GM18520 (cell line): ENCODE measurements at regions not wholly inside any gene's neighbourhood (a gene's known extent, or its start where the extent isn't known, plus 50 kb on each side); places are given as distances from the start of the nearest gene placed in this dataset.

Experiments
- ATAC-seq: cut with Tn5 transposase; IDR thresholded peaks from one replicate; pipeline ENCODE4 v1.9.1; 2021; ENCODE audit not compliant: unreplicated experiment

- no peak for ATAC-seq
Measured at GRCh38 chr7:9945857-9946256, 1027.8 kb upstream of the PHF14 start.

- no peak for ATAC-seq
Measured at GRCh38 chr7:9955138-9955537, 1018.5 kb upstream of the PHF14 start.

GRCh38 chr7:9958486-9958885 lies 1015.2 kb upstream of the PHF14 start:
- no peak for ATAC-seq

DNA sequence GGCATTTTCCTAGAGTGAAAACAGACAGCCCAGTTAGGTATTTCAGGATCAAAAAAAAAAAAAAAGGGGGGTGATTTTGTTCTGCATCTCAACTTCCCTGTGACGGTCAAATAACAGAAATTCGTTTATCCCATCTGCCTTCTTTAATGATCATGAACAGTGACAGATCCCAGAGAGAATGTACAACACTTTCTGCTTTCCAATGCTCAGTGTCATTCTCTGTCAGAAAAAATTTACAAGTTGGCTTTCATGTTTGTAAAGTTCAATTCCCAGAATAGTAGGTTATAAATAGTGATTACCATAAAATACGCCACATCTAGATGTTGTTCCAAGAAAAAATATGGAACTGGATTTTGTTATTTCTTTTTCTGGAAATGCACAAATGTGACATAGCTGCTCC lies 1013.2 kb upstream of the PHF14 start:
- no peak for ATAC-seq

DNA sequence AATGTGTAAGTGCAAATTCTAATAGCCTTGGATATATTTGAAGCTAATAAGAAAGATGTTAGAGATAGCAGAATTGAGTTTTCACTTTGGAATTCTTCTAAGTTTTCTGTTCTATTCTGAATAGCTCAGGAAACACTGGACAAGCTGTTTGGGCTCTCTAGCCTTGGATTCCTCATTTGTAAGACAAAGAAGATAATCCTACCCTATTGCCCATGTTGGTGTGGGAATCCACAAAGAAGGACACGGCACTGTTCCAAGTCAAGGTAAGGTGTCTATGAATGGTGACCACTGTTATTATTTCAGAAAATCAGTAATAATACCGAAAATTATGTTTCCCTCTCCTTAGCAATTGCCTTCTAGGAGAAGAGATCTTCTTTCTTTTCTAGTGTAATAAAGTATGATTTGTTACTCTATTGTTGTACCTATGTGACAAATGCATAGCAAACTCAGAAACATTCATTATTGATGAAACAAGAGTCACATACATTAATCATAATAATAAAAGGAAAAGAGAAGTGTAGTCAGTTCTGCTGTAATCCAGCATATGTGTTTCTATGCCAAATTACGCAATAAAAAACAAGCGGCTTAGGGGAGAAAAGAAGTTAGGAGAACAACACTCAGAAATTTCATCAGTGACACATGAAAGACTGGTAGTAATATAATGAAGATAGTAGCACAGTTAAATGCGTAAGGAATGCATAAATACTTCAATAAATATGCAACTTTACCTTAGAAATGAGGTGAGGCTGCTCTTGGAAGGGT lies 1012.3 kb upstream of the PHF14 start:
- ATAC-seq = no peak

DNA sequence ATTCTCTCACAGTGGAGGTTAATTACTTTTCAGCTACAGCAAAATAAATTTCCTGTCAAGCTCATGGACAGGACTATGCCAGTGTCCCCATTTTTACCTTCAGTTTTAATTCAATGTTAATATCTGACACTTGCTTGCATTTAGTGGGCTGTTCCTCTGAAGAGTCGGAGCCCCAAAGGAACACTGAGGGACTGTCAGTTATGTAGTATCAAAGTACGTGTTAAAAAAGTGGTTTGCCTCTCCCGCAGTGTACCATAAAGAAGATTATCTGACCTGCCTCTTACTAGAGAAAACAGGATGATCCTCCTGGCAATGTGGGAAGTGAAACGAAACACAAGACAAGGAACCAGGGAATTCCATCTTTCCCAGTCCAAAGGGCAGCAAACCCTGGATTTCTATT lies 1010.9 kb upstream of the PHF14 start:
- no peak for ATAC-seq

- ATAC-seq = no peak
Measured at GRCh38 chr7:9978106-9979064, 995.3 kb upstream of the PHF14 start.

DNA sequence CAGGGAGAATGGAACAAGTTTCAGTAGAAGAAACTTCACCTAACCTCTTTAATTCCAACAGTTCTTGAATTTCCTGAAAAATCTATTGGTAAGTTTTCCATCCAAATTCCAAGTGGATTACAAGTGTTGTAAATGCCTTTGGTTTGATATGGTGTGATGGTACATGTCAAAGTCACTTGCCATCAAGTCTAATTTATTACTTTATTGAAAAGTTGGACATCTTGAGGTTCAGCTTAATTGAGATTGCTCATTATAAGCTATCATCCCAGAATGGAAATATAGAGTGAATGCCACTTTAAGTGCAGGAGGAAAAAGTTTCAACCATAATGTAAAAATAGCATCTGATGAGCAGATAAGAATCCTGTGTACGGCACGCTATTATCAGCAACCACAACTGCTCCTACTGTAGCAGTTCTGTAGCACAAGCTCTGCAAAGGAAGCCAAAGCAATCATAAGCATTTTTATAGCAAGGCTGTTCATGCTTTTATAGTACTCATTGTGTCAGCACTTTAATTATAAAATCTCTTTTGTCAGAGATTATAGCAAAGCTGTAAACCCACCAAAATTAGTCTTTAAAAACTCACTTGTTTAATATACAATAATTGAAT lies 991.8 kb upstream of the PHF14 start:
- ATAC-seq = no peak

DNA sequence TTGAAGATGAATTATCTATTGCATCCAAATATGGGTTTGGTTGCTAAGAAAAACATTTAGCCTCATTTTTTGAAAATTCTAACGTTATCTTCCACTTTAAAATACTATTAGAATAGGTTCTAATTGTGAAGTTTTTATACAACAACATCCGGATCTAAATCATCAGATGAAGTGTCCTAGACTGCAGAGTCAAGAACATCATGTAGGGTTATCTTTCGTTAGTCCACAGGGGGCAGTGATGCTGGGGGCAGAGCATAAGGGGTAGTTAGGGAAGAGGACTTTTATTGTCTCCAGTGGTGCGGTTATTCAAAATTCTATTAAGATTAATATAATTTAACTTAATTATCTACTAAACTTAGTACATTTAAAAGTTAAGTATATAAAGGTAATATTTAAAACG lies 990.6 kb upstream of the PHF14 start:
- ATAC-seq = no peak

DNA sequence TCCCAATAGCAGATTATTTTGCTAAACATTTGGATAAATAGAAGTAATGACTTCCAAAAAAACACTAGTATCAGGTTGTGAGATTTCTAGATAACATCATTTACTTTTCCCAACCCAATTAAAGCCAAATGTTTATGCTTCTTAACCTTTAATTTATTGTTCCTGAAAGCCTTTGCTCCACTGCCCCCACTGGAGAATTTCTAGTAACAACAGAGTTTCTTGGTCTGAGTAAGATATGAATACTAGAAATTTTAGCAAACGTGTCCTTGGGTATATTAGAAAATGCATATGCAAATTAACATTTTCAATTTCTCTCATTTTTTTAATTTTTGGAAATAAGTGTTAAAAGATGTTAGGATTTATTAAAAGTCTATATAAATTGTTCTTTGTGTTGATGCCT lies 958.0 kb upstream of the PHF14 start:
- no peak for ATAC-seq

GRCh38 chr7:10022480-10022879 lies 951.2 kb upstream of the PHF14 start:
- no peak for ATAC-seq

DNA sequence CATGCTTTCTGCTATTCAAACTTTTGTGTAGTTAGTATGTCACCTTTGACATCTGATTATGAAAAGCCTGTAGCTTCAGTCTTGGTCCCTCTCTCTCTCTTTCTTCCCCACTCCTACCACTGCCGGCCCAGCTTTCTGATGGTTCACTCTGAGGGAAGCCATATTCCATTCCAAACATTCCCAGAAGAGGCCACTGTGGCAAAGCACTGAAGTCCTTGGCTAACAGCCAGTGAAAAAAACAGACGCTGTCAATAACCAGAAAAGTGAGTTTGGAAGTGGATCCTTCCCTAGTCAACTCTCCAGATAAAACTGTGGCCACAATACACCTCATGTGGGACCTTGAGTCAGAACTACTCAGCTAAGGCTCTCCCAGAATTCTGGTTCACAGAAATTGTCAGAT lies 950.7 kb upstream of the PHF14 start:
- no peak for ATAC-seq

GRCh38 chr7:10034843-10035556 lies 938.7 kb upstream of the PHF14 start:
- no peak for ATAC-seq

DNA sequence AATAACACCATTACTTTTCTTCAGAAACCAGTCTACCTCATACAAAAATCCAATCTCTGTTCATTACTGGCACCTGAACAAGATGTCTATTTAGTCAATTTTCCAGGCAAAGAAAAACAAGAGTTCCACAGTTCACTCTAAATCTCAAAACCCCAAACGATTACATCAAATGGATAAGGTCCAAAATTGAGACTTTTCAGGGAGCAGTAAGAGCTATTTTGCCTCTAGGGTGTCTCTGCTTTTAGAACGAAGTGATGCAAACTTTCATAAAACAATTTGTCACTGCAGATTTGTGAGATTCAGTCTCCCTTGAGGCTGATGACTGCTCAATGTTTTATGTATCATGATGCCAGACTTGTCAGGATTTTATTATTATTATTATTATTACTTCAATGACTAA lies 937.0 kb upstream of the PHF14 start:
- no peak for ATAC-seq

- ATAC-seq = no peak
Measured at GRCh38 chr7:10038351-10038750, 935.3 kb upstream of the PHF14 start.

DNA sequence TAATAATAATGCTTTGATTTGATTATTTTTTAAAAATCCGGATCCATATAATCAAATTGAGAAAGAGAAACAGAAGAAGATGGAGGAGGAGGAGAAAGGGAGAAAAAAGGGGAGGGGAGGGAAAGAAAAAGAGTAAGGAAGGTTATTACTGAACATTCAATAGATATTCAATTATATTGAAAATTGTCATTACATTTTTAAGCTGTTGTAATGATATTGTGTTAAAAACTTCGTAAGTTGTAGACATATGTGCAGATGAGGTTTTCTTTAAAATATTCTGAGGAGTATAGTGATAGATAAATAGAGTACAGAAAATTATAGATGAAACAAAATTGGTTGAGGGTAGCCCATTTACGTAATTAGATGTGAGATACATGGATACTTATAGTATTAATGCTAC lies 933.0 kb upstream of the PHF14 start:
- ATAC-seq = no peak

DNA sequence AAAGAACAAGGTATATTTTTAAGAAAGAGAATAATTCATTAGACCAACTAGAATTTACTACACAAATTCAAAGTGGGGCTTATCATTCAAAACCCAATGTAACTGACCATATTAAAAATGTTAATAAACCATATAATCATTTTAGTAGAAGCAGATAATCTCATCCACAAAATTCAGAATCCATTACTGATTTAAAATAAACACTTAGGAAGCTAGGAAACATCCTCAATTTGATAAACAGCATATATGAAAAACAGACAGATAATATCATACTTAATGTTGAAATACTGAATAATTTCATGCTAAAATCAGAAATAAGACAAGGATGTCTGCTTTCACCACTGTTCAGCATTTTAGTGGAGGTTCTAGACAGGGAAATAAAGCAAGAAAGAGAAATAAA lies 902.8 kb upstream of the PHF14 start:
- no peak for ATAC-seq

GRCh38 chr7:10075866-10076265 lies 897.8 kb upstream of the PHF14 start:
- no peak for ATAC-seq

DNA sequence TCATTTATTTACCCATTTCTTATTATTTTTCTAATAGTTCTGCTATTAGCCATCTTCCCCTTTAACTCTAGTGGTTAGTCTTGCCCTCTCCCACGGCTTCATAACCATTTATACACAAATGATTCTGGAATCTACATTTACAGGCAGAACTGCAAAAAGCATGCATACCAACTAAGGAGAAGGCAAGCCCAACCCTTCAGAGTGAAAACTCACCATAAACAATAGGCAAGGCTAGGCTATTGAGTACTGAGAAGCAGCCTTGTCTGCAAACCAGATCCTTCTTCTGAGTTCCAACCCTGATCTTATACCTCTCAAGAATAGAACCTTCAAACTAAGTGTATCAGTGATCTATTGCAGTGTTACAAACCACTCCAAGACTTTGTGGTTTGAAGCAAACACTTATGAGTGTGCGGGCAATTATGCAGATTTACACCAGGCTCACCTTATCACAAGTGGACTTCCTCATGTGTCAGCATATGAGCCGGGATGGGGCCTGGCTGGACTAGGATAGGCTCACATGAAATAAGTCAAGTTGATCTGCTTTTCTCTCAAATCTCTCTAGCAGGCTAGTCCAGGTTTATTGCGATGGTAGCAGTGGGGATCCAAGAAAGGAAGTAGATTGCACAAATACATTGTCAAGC lies 896.9 kb upstream of the PHF14 start:
- ATAC-seq = no peak

DNA sequence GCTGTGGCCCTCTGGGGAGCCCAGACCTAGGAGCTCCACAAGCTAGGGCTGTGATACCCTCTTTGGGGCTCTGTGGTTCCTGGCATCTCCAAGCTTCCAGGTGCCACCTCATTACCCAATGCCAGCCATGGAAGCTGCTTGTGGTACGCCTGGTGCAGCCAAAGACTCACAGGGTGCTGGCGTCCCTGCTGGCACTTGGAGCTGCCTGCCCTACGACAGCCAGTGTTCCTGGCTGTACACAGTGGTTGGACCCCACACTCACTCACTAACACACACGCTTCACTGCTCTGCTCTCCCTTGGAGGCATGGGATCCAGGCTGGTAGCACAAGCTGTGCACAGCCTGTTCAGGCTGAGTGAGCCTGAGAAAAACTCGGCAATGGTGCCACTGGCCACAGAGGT lies 894.1 kb upstream of the PHF14 start:
- ATAC-seq = no peak

DNA sequence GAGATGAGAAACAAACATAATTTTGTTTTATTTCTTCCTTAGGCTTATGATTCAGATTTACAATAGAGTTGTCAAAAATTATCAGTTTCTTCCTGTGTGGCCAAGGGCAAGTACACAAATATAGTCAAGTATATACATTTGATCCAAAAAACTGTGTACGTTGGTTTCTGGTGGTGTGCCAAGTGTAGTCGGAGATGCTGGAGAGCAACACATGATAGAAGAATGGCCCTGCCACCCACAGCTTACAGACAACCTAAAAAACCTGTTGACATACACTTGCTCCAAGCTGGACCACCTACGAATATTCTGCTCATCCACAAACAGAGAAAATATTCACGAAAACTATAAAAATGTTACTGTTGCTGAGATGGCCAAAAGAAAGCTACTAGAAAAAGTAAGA lies 890.8 kb upstream of the PHF14 start:
- no peak for ATAC-seq
